Endothelial cell of umbilical vein (primary cell): ENCODE measurements at regions not wholly inside any gene's neighbourhood (a gene's known extent, or its start where the extent isn't known, plus 50 kb on each side); places are given as distances from the start of the nearest gene placed in this dataset.

ENCODE experiments used
- CTCF ChIP-seq, 2 donors: IDR thresholded peaks; 1 replicate in 1 of 2; 2 replicates in 1 of 2; pipeline ENCODE4 v1.5.1; 2011; ENCODE audit warnings: low read length in 2 of 2, mild to moderate bottlenecking in 2 of 2, moderate library complexity in 2 of 2, control low read depth in 1 of 2, inconsistent platforms in 1 of 2, low read depth in 1 of 2; ENCODE audit not compliant: insufficient read depth in 1 of 2; ENCODE audit errors: extremely low read depth in 1 of 2
- EZH2 ChIP-seq: IDR thresholded peaks from 2 replicates; pipeline ENCODE4 v1.6.1; 2012; ENCODE audit warnings: borderline replicate concordance, low read depth, mild to moderate bottlenecking, moderate library complexity, low read length, inconsistent platforms; ENCODE audit not compliant: severe bottlenecking
- JUN ChIP-seq: IDR thresholded peaks from 2 replicates; pipeline ENCODE4 v1.6.1; 2011; ENCODE audit warnings: borderline replicate concordance, low read depth; ENCODE audit not compliant: insufficient read length, insufficient read depth
- MYC ChIP-seq: IDR thresholded peaks from one replicate; pipeline ENCODE4 v1.6.1; 2011; ENCODE audit warnings: mild to moderate bottlenecking, low read depth, low read length
- POLR2A ChIP-seq: IDR thresholded peaks from 2 replicates; pipeline ENCODE4 v1.6.1; 2012; ENCODE audit warnings: low read depth, mild to moderate bottlenecking, control low read depth, low read length
- POLR2AphosphoS5 ChIP-seq: IDR thresholded peaks from 2 replicates; pipeline ENCODE4 v1.6.1; 2012; ENCODE audit warnings: low read depth, mild to moderate bottlenecking, control low read depth, low read length, moderate library complexity; ENCODE audit not compliant: insufficient read depth
- TF ChIP-seq, protein P1 (sequence below): IDR thresholded peaks from 2 replicates; pipeline ENCODE4 v1.6.1; 2011; ENCODE audit not compliant: insufficient read depth, insufficient read length

DNA sequence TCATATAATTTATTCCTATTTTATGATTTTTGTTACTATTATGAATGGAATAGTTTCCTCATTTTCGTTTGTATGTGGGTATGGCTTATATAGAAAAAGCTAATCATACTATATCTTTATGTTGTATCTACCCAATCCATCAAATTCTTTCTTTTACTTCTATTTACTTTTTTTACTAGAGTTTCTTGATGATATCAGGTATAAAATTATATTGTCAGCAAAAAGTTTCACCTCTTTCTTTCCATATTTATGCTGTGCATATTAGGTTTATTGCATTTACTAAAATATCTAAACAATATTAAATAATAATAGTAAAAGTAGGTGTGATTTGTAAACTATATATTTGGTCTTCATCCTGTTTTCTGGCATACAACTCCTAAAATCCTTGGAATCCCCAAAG is 146.7 kb upstream of the PLXNC1 start:
- TF ChIP-seq POLR2A (no peak), MYC (no peak), CTCF (IDR thresholded peaks at IDR 0.05; ENCODE audit: extremely low read depth in 1 of 2, insufficient read depth in 1 of 2, low read depth in 1 of 2, low read length in 2 of 2) (no peak), JUN (no peak), EZH2 (no peak), POLR2AphosphoS5 (no peak)
- TF ChIP-seq, protein P1, sequence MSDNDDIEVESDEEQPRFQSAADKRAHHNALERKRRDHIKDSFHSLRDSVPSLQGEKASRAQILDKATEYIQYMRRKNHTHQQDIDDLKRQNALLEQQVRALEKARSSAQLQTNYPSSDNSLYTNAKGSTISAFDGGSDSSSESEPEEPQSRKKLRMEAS = no peak
